Endometrial microvascular endothelial cells (primary cell): ENCODE measurements at regions not wholly inside any gene's neighbourhood (a gene's known extent, or its start where the extent isn't known, plus 50 kb on each side); places are given as distances from the start of the nearest gene placed in this dataset.

Experiments used
- in situ Hi-C: cut with HindIII; loops from 2 replicates; pipeline ENCODE4 v1.10.0; 2017; ENCODE audit warnings: low sequenced_read_pairs, low pct_unique_long_range_greater_than_20kb; ENCODE audit errors: inconsistent ontology term

DNA sequence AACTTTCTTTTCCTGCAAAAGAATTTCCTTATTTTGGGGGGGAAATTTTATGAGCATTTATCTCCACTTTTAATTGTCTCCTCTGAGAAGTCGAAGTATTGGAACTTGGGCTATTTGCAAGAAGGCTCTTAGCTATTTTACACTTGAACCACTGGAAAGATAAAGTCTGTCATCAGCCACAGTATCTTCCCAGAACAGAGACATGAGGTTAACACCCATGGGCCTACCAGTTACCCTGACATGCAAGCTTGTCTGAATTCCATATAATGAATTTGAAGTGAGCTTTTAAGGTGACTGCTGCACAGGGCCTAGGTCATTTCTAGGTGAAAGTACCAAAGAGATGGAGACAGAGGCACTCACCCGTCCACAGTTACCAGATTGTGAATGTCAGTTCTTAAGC, 193.1 kb downstream of the SIM1 start:
- in situ Hi-C loops = no loop called here

DNA sequence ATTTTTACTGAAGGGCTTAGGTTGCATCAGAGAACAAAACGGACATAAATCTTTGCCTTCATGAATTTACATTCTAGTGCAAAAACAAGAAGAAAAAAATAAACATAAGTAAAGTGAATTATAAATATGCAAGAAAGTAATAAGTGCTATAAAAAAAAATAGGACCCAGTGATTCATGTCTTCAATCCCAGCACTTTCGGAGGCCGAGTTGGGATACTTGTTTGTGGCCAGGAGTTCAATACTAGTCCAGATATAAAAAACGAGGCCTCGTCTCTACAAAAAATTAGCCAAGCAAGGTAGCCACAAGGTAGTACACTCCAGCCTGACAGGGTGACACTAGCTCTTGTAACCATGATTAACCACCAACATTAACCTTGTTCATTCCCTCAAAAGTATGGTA, 193.5 kb downstream of the SIM1 start:
- in situ Hi-C loops = no loop called here

DNA sequence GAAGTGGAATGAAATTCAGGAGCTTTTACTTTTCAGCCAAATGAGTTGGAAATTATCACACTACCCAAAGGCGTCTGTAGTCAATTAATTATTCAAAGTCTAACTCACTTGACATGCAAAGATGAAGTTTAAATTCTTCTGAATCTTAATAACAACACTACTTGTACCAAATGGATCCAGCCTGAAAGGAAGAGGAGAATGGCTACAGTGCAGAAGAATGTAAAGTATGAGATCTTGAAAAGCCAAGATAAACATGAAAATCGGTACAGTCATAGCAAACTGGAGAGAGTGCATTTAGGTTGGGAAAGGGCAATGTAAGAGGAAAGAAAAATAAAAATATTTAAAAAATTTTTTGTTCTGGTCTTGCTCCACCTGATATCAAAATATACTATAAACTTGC, 195.5 kb downstream of the SIM1 start:
- in situ Hi-C loops = no loop called here

DNA sequence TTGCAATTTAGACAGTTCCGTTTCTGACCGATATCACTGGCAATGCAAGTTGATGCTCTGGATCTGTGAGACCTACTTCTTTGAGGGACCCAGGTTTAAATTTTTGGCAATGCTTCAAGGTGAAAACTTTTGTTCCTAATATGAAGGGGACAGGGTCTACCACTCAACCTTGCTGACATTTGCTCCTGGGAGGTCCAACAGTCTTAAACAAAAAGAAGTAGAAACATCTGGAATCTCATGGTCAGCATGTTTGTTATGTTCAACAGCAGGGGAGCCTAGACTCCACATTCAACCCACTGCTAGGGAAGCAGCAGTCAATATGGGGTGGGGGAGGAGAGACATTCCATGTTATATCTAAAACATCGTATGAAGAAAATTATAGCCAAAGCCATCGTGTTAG, 196.4 kb downstream of the SIM1 start:
- in situ Hi-C loops = no loop called here

DNA sequence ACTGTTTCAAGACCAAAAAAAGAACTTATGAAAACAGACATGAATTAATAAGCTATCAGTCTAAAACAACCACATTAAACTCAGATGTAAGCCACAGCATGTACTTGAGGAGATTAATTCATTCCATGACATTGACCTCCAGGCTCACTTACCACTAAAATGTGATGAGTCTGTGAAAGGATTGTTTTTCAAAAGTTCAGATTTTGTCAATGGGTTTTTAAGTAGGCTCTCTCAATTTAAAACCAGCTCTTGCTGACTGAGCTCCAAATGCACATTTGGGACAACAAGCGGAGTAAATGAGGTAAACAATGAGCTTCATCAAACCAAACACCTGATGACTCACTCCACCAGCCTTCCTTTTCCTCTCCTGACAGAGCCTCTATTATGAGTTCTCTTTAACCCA, 197.0 kb downstream of the SIM1 start:
- in situ Hi-C loops = no loop called here

DNA sequence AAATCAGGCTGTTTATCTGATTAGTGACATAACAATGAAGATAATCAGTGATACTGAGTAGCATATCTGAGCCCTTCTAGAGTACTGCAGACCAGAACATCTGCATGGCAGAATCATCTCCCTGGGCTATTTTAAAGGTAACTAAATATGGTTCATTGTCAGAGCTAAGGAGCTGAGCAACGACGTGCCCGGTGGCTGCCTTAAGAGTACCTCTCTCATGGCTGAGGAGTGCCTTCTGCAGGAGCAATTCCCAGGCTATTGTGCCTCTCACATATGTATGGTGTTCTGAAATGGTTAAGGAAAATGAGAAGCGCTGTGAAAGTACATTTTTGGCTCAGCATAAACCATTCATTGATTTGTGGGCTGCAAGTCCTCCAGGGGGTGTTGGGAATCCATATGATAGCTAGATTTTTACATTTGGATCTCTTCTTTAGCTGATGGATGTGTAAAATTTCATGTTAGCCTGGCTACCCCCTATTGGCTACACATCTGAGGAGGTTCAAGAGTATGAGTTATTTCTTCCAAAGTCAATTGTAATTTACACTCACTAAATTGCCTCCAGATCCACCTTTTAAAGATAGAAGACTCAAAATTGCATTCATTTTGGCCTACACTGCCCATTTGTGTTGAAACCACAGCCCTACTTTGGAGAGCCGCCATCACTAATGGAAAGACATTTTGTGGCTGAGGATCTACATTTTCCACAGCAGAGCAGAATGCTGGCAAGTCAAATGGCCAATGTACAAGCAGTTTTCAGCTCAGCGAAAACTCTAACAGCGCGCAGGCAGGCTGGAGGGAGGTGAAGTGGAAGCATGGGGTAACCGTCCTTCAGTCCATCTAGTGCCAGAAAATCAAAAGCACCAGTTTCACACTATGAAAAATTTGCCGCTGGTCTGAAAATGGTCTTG, 198.0 kb downstream of the SIM1 start:
- in situ Hi-C loops = no loop called here

DNA sequence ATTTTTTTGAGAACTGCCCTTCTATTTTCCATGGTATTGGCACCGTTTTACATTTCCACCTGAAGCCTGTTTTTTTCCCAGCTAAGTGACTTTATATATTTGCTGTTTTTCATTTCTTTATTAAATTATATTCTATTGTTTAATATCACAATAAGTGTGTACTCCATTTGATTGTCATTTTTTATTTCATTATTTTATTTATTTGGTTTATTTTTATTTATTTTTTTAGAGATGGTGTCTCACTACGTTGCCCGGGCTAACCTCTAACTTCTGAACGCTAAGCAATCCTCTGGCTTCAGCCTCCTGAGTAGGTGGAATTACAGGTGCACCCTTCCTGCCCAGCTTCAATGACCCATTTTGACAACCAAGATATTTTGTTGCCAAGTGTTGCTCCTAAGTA, 202.6 kb downstream of the SIM1 start:
- in situ Hi-C loops = no loop called here

DNA sequence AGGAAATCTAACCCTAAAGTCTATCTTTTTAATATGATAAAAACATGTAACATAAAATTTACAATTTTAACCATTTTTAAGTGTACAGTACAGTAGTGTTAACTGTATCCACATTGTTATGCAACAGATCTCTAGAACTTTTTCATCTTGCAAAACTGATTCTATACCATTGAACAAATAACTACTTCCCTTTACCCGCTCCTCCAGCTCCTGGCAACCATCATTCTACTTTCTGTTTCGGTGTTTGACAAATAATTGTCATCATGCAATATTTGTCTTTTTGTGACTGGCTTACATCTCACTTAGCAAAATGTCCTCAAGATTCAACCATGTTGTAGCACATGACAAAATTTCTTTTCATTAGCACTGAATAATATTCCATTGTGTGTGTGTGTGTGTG, 203.2 kb downstream of the SIM1 start:
- in situ Hi-C loops = no loop called here

DNA sequence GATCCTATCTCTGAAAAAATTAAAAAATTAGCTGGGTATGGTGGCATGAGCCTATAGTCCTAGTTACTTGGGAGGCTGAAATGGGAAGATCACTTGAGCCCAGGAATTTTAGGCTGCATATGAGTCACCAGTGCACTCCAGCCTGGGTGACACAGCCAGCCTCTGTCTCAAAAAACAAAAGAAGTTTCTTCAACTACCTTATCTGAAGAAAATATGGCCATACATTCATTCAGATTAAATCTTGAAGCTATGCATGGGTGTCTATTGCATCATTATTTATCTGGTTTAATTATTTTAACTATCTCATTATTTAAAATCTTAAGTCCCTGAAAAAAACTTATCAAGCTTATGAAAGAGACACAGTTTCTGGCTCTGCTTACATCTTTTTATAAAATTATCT, 204.1 kb downstream of the SIM1 start:
- in situ Hi-C loops = no loop called here

DNA sequence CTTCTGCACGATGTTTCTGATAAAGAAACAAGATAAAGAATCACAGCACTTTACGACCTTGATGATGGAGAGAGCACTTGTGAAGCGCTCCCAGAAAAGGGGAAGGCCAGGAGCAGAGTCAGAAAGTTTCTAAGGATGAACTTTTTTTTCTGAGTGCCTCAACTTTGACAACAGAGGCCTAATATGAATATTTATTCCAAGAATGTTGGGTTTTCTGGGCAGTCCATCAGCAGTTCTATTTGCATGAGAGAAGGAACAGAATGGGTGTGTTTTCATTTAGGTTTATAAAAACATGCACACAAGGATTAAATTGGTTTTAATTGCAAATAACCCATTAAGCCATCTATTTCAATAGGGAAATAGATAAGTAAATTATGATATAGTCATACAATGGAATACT, 204.9 kb downstream of the SIM1 start:
- in situ Hi-C loops = no loop called here

DNA sequence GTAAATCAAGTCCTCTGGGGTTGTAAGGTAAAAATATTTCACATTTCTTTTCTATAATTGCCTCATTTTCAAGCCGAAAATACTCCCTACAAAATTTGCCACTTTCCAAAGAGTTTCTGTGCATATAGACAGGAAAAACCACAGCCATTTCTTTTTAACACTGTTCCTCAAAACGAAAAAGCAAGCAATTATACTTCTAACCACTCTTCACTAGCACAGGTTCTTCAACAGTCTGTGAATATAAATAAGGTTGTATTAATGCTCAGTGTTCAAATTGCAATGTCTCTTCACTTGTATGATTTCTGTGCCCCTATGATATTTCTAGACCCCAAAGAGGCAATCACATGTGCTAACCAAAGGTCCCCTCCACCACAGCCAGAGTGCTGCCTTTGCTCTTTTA, 206.0 kb downstream of the SIM1 start:
- in situ Hi-C loops = no loop called here

DNA sequence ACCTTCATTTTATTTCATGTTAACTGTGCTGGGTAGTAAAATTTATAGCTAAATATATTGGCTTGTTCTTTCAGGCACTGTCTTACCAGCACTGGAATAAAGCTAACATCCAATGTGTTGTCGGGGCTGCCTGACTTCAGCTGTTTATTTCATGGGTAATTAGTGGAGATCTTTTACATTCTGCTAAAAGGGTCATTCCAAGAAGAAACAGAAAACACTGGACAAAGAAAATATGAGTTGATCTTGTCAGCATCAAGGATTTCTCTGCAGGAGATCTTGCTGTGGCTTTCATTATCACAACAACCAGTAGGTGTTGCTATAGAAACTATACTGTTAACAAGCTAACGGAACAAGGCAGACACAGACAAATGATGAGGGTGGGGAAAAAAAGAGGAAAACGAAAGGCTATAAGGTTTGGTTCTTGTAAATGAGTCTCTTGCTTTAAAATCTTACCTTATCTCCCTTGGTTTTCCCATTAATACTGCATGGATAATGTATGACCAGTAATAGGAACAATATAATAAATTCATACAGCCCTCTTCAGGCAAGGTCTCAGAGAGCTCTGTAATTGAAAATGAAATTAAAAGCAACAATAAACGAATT, 206.8 kb downstream of the SIM1 start:
- in situ Hi-C loops = no loop called here

DNA sequence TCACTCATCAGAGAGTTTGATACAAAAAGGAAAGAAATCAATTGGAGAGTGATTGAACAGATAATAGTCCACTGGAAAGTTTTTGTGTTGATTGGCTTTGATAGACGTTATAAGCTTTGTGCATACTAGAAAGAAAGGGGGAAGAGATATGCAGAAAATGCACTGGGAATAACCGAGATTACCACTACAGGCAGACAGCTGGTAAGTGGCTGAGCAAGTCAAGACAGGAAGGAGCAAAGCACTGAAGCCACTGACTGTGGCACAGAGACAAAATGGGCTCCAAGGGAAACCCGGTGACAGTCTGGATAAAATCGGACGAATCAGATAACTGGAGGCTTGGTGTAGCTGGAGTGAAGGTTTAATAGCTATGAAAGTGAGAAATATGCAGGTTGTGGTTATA, 209.0 kb downstream of the SIM1 start:
- in situ Hi-C loops = no loop called here

DNA sequence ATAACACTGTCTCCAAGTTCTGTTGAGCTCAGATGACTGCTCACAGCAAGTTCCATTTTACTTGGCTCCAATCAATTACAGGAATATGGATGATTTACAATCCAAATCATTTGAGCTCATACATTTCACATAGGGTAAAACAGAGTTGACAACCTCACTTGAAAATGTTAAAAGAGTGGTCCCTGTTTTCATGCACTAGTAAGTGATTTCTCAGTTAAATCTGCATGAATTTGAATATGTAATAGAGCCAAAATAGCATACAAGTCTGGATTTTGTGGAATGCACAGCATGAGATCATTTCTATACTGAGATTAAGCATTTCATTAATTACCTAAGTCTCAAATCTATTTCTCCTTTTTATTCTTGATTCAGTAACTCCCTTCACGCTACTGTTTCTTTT, 217.6 kb downstream of the SIM1 start:
- in situ Hi-C loops = no loop called here

DNA sequence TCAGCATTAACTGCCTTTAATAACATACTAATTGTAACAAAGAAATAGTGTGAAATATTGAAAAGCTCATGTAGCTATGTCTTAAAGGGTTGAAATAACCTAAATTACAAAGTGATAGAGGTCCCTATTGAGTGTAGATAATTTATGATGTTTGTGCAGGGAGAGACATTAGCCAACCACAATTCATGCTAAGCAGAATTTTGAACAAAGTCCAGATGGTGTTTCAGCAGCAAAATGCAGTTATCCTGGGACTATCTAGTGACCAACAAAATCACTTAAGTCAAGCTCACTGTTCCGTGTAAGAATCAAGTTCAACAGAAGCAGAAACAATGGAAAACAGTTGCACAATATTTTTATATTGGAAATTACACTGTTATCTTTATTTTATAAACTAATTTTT, 218.5 kb downstream of the SIM1 start:
- in situ Hi-C loops = no loop called here

DNA sequence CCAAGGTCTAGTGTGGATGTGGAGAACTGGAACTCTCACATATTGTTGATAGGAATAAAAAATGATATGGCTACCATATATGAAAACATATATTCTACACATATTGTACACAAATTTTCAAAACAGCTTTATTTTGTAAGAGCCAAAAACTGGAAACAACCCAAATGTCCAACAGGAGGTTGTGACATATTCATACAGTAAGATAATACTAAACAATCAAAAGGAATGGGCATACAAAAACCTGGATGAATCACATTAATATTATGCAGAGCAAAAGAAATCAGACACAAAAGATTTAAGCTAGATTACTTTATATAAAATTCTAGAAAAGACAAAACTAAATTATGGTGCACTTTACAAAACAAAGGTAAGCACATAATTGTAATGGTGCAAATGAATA, 223.9 kb downstream of the SIM1 start:
- in situ Hi-C loops = no loop called here

DNA sequence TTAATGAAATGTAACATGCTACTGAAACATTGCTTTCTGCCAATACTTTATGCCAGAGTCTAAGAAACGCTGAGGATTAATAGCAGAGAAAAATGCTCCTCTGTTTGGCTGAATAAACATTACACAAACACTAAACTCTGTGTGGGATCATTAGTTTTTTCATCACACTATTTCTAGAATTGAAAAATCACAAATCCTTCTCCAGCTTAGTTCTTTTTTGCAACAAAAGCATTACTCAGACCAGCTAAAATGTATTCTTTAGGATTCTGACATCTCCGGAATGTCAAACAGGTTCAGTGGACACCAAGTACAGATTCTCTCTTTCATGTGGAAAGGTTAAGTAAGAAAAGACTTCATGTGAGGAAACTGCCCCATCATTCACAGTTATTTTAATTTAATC, 226.9 kb downstream of the SIM1 start:
- in situ Hi-C loops = no loop called here

DNA sequence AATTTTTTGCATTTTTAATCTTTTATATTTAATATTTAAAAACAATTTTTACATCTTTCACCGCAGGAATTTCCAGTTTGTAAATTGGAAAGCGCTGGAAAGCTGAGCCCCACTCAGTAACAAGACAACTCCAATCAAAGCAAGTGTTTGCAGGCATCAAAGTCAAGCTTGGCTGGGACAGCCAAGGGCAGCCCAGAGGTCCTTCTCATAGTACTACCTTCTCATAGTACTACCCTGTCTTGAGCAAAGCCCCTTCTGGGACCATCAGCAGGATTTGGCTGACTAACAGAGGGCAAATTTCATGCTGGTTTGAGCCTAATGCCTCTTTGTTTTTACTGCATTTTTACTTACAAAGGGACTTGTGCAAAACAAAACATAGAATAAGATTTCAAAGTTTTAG, 228.3 kb downstream of the SIM1 start:
- in situ Hi-C loops = no loop called here

DNA sequence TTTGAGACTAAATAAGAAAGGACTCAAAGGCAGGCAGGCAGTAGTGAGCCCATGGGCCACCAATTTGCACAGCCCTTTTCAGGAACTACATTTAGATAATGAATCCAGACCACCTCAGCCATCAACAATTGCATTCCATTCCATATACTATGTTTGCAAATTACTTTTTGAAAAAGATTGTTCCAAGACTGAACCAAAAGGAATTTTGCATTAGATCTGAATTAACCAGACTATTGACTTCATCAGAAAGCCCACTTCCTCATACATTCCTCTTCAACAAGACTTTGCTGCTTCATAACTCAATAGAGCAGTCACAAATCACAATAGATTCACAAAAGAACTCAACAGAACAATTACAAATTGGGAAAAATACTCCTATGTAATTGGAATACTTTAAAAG, 229.1 kb downstream of the SIM1 start:
- in situ Hi-C loops = no loop called here

DNA sequence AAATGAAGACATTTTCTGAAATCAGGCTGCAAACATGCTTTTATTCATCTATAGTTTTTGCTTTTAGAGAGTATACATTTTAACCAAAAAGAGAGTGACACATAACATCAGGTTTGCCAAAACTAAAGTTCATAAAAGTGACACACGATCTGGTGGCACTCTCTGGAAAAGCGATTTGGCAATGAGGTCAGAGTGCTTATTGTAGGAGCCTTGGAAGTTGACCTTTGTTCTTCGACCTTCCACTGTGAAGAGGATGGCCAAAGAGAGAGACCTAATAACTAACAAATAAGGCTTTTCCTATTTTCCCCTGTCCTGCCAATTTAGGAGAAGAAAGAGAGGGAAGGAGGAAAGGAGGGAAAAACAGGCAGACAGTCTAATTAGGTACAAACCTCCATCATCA, 230.1 kb downstream of the SIM1 start:
- in situ Hi-C loops = no loop called here
